ENCODE measurements at regions not wholly inside any gene's neighbourhood (a gene's known extent, or its start where the extent isn't known, plus 50 kb on each side); places are given as distances from the start of the nearest gene placed in this dataset.
"Not testable (repeated sequence)": the region's sequence is repeated elsewhere in the genome, so short reads cannot be mapped to it uniquely, and the experiment has no call there.

GRCh38 chr12:131365821-131366260 lies 345.0 kb upstream of the SFSWAP start:
- no peak for DNase-seq

GRCh38 chr12:131366261-131366871 lies 344.5 kb upstream of the SFSWAP start:
- no peak for DNase-seq

GRCh38 chr12:131367067-131367982 lies 343.6 kb upstream of the SFSWAP start:
- not testable (repeated sequence) for DNase-seq

GRCh38 chr12:131367983-131368667 lies 342.8 kb upstream of the SFSWAP start:
- DNase-seq, result no peak

GRCh38 chr12:131368668-131369071 lies 342.2 kb upstream of the SFSWAP start:
- DNase-seq, result no peak

- no peak for DNase-seq
These were observed 341.6 kb upstream of the SFSWAP start for GRCh38 chr12:131369094-131369845.

GRCh38 chr12:131370321-131370720 lies 340.6 kb upstream of the SFSWAP start:
- no peak for DNase-seq

- no peak for DNase-seq
These were observed 340.0 kb upstream of the SFSWAP start for GRCh38 chr12:131370791-131371347.

- no peak for DNase-seq
These were observed 339.3 kb upstream of the SFSWAP start for GRCh38 chr12:131371401-131372170.

- no peak for DNase-seq
These were observed 338.8 kb upstream of the SFSWAP start for GRCh38 chr12:131372171-131372475.

- no peak for DNase-seq
These were observed 338.1 kb upstream of the SFSWAP start for GRCh38 chr12:131372706-131373195.

GRCh38 chr12:131375261-131375971 lies 335.5 kb upstream of the SFSWAP start:
- DNase-seq, result no peak

- no peak for DNase-seq
These were observed 334.9 kb upstream of the SFSWAP start for GRCh38 chr12:131375972-131376345.

GRCh38 chr12:131378176-131378842 lies 332.6 kb upstream of the SFSWAP start:
- no peak for DNase-seq

GRCh38 chr12:131378861-131379665 lies 331.8 kb upstream of the SFSWAP start:
- DNase-seq, result no peak

GRCh38 chr12:131379738-131380137 lies 331.2 kb upstream of the SFSWAP start:
- no peak for DNase-seq

GRCh38 chr12:131380220-131380964 lies 330.5 kb upstream of the SFSWAP start:
- no peak for DNase-seq

GRCh38 chr12:131380965-131381705 lies 329.8 kb upstream of the SFSWAP start:
- no peak for DNase-seq

Measured in CD4-positive, alpha-beta T cell treated with Interferon alpha-2 for 1 hour (primary cell).